H1 (cell line): ENCODE measurements at regions not wholly inside any gene's neighbourhood (a gene's known extent, or its start where the extent isn't known, plus 50 kb on each side); places are given as distances from the start of the nearest gene placed in this dataset.

Experiments used
- CTCF ChIA-PET: fragments of 300-600 bp; sonication (Branson Sonifier 250); formaldehyde crosslinking; loops from one replicate; lab custom pipeline; 2021; ENCODE audit not compliant: partially characterized antibody; lab: Charles Lee
- POLR2A ChIA-PET: fragments of 300-600 bp; sonication (Branson Sonifier 250); formaldehyde crosslinking; loops from one replicate; lab custom pipeline; 2021; ENCODE audit warnings: inconsistent platforms; ENCODE audit not compliant: partially characterized antibody; lab: Charles Lee
- DNase-seq, 2 experiments: peaks; one replicate each; pipeline versions ENCODE4 v3.0.0 to v3.0.0-alpha.2; 2010 to 2022; ENCODE audit warnings: low spot score in 2 of 2, low read depth in 1 of 2, mixed read lengths in 1 of 2
- FAIRE-seq: peaks from 2 replicates; lab custom pipeline; 2011; peaks lifted over from hg19 to GRCh38; lab: Jason Lieb, UNC
- H2AFZ ChIP-seq: 2 replicates; pipeline ENCODE4 v1.8.1; 2012; ENCODE audit warnings: low read length, inconsistent platforms
- H2AK5ac ChIP-seq: 2 replicates; pipeline ENCODE4 v1.6.1; 2013; ENCODE audit warnings: low read depth, low read length
- H2BK120ac ChIP-seq: replicated peaks from 2 replicates; pipeline ENCODE3; 2013; ENCODE audit warnings: low read depth, low read length, inconsistent platforms
- H2BK12ac ChIP-seq: 2 replicates; pipeline ENCODE4 v1.6.1; 2013; ENCODE audit warnings: low read depth, low read length
- H2BK15ac ChIP-seq: 2 replicates; pipeline ENCODE4 v1.6.1; 2013; ENCODE audit warnings: low read length
- H2BK20ac ChIP-seq: 2 replicates; pipeline ENCODE4 v1.6.1; 2013; ENCODE audit warnings: low read length
- H2BK5ac ChIP-seq: 2 replicates; pipeline ENCODE4 v1.6.1; 2013; ENCODE audit warnings: low read depth, low read length
- H3K14ac ChIP-seq: 2 replicates; pipeline ENCODE4 v1.6.1; 2013; ENCODE audit warnings: inconsistent platforms; ENCODE audit not compliant: insufficient read length
- H3K18ac ChIP-seq: 2 replicates; pipeline ENCODE4 v1.6.1; 2013; ENCODE audit warnings: low read length; ENCODE audit errors: extremely low read depth
- H3K23ac ChIP-seq: 2 replicates; pipeline ENCODE4 v1.6.1; 2013; ENCODE audit warnings: inconsistent platforms; ENCODE audit not compliant: insufficient read length
- H3K23me2 ChIP-seq: 2 replicates; pipeline ENCODE4 v1.6.1; 2013; ENCODE audit warnings: low read depth, low read length
- H3K27ac ChIP-seq: 2 replicates; pipeline ENCODE4 v1.6.1; 2011; ENCODE audit warnings: low read depth, low read length, inconsistent platforms
- H3K27me3 ChIP-seq, 4 experiments: replicated peaks in 1 of 4; 1 replicate in 1 of 4; 2 replicates in 3 of 4; pipeline versions ENCODE4 v1.6.1 to v1.8.1; 2011 to 2013; ENCODE audit warnings: low read length in 3 of 4, mild to moderate bottlenecking in 3 of 4, inconsistent platforms in 2 of 4, mixed read lengths in 2 of 4, moderate library complexity in 1 of 4; ENCODE audit not compliant: control insufficient read depth in 3 of 4, insufficient read depth in 3 of 4; ENCODE audit errors: extremely low read depth in 1 of 4
- H3K36me3 ChIP-seq, 4 experiments: 2 replicates each; pipeline versions ENCODE4 v1.6.1 to v1.8.1; 2011 to 2013; ENCODE audit warnings: mild to moderate bottlenecking in 4 of 4, low read length in 3 of 4, moderate library complexity in 2 of 4, control low read depth in 1 of 4, inconsistent platforms in 1 of 4; ENCODE audit not compliant: insufficient read depth in 4 of 4, control insufficient read depth in 2 of 4
- H3K4ac ChIP-seq: replicated peaks from 2 replicates; pipeline ENCODE3; 2013; ENCODE audit warnings: low read length, low read depth, mixed read lengths, inconsistent platforms; ENCODE audit not compliant: insufficient read length
- H3K4me1 ChIP-seq, 4 experiments: replicated peaks in 1 of 4; 1 replicate in 1 of 4; 2 replicates in 3 of 4; pipeline versions ENCODE4 v1.6.1 to v1.8.1; 2011 to 2013; ENCODE audit warnings: low read length in 3 of 4, inconsistent platforms in 2 of 4, mixed read lengths in 1 of 4; ENCODE audit not compliant: insufficient read depth in 4 of 4, control insufficient read depth in 3 of 4
- H3K4me2 ChIP-seq, 2 experiments: 2 replicates each; pipeline versions ENCODE4 v1.6.1 to v1.8.1; 2011 to 2013; ENCODE audit warnings: low read depth in 2 of 2, low read length in 2 of 2, control low read depth in 1 of 2, inconsistent platforms in 1 of 2, mild to moderate bottlenecking in 1 of 2; ENCODE audit not compliant: insufficient read depth in 1 of 2
- H3K4me3 ChIP-seq, 4 experiments: fragments of 200-600, 300-600 bp in 1 of 4; sonication (generic), shearing (Covaris generic), sonication (Bioruptor Twin) in 1 of 4; 2 replicates each; pipeline versions ENCODE4 v1.5.1 to v1.8.1; 2011 to 2016; ENCODE audit warnings: low read length in 4 of 4, low read depth in 3 of 4, control low read depth in 2 of 4, inconsistent platforms in 2 of 4, mild to moderate bottlenecking in 2 of 4, mixed read lengths in 1 of 4, moderate library complexity in 1 of 4; ENCODE audit not compliant: insufficient read depth in 2 of 4; ENCODE audit errors: extremely low read depth in 1 of 4
- H3K56ac ChIP-seq: replicated peaks from 2 replicates; pipeline ENCODE3; 2013; ENCODE audit warnings: low read depth, mild to moderate bottlenecking, mixed read lengths, low read length, inconsistent platforms; ENCODE audit not compliant: insufficient read length
- H3K79me1 ChIP-seq: 2 replicates; pipeline ENCODE4 v1.6.1; 2013; ENCODE audit warnings: low read depth, low read length, control low read depth
- H3K79me2 ChIP-seq, 2 experiments: 2 replicates each; pipeline versions ENCODE4 v1.6.1 to v1.8.1; 2012 to 2013; ENCODE audit warnings: low read length in 2 of 2, mild to moderate bottlenecking in 2 of 2, inconsistent platforms in 1 of 2; ENCODE audit not compliant: insufficient read depth in 2 of 2, control insufficient read depth in 1 of 2
- H3K9ac ChIP-seq, 4 experiments: replicated peaks in 1 of 4; 1 replicate in 1 of 4; 2 replicates in 3 of 4; pipeline versions ENCODE4 v1.6.1 to v1.8.1; 2011 to 2013; ENCODE audit warnings: low read depth in 3 of 4, low read length in 3 of 4, control low read depth in 2 of 4, mild to moderate bottlenecking in 2 of 4, moderate library complexity in 2 of 4, inconsistent platforms in 1 of 4; ENCODE audit errors: extremely low read depth in 1 of 4
- H3K9me3 ChIP-seq, 2 experiments: 2 replicates each; pipeline versions ENCODE4 v1.6.1 to v1.8.1; 2012 to 2013; ENCODE audit warnings: mild to moderate bottlenecking in 2 of 2, moderate library complexity in 2 of 2, control low read depth in 1 of 2, inconsistent platforms in 1 of 2, low read depth in 1 of 2, low read length in 1 of 2, mixed read lengths in 1 of 2; ENCODE audit not compliant: insufficient read depth in 2 of 2
- H4K20me1 ChIP-seq, 2 experiments: replicated peaks in 1 of 2; 2 replicates each; pipeline versions ENCODE3 to v1.8.1; 2011 to 2013; ENCODE audit warnings: inconsistent platforms in 2 of 2, low read length in 2 of 2, mild to moderate bottlenecking in 1 of 2; ENCODE audit not compliant: insufficient read depth in 2 of 2, control insufficient read depth in 1 of 2
- H4K5ac ChIP-seq: 2 replicates; pipeline ENCODE4 v1.6.1; 2013; ENCODE audit warnings: low read length, low read depth, mixed read lengths, inconsistent platforms; ENCODE audit not compliant: insufficient read length
- H4K8ac ChIP-seq: 2 replicates; pipeline ENCODE4 v1.8.0; 2013; ENCODE audit warnings: mild to moderate bottlenecking, moderate library complexity, low read length, inconsistent platforms; ENCODE audit not compliant: insufficient read depth; ENCODE audit errors: extremely low read depth
- H4K91ac ChIP-seq: replicated peaks from 2 replicates; pipeline ENCODE3; 2013; ENCODE audit warnings: low read length, mixed read lengths, inconsistent platforms; ENCODE audit not compliant: insufficient read length
- BCL11A ChIP-seq, 2 experiments: IDR thresholded peaks; one replicate each; pipeline ENCODE4 v1.6.1; 2011; ENCODE audit warnings: low read depth in 2 of 2, low read length in 2 of 2, mild to moderate bottlenecking in 2 of 2
- RAD21 ChIP-seq, 2 experiments: IDR thresholded peaks in 1 of 2; conservative IDR thresholded peaks in 1 of 2; 2 replicates each; pipeline ENCODE4 v1.6.1; 2011; ENCODE audit warnings: low read depth in 2 of 2, low read length in 2 of 2, improper control_type of control experiment in 1 of 2, inconsistent platforms in 1 of 2, mild to moderate bottlenecking in 1 of 2, moderate library complexity in 1 of 2
- SUZ12 ChIP-seq: fragments of 200-600 bp; sonication (generic); IDR thresholded peaks from 2 replicates; pipeline ENCODE4 v1.6.1; 2012; ENCODE audit warnings: mild to moderate bottlenecking, inconsistent platforms, low read length, moderate library complexity, mixed read lengths
- WGBS, 2 experiments: shearing (Covaris generic) in 1 of 2; methylation state at CpG; one replicate each; pipeline versions ENCODE4 v1.1.6 to v1.1.7; 2013 to 2015; ENCODE audit warnings: low lambda C conversion rate in 2 of 2, mixed read lengths in 2 of 2, inconsistent platforms in 1 of 2, low coverage in 1 of 2, missing lambda C conversion rate in 1 of 2; ENCODE audit not compliant: insufficient replicate concordance in 2 of 2, insufficient coverage in 1 of 2, insufficient read length in 1 of 2; ENCODE audit errors: extremely low coverage in 1 of 2, missing lambda C conversion rate in 1 of 2; 5-methylcytosine and 5-hydroxymethylcytosine counted together
- TF ChIP-seq, protein P1 (sequence below), 3 experiments: IDR thresholded peaks; 1 replicate in 2 of 3; 2 replicates in 1 of 3; pipeline versions ENCODE4 v1.5.1 to v1.6.1; 2011; ENCODE audit warnings: low read length in 3 of 3, mild to moderate bottlenecking in 3 of 3, inconsistent platforms in 2 of 3, low read depth in 1 of 3, moderate library complexity in 1 of 3; ENCODE audit not compliant: insufficient read depth in 1 of 3; ENCODE audit errors: control extremely low read depth in 1 of 3

DNA sequence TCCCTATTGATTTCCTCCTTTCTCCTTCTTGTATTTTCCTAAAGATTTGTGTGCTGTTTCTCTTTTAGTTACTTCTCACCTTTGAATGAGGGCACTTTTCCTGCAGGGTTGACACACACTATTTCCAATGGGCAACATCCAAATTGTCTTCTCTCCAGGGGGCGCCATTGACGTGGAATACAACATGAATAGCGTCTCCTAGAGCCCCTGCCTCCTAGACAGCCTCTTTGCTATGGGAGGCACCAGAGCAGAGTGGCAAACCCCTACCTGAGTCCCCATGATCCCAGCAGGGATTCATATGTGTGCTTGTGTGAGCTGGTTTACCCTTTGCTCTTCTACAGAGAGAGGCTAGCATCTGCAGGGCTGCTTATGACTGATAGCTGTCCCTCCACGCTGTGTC, 61.3 kb upstream of the ITSN2 start:
- no peak overlapping the region for H2BK5ac ChIP-seq
- no peak overlapping the region for H4K8ac ChIP-seq
- no peaks in the 10 kb centered on the region for H3K27me3 ChIP-seq
- no peak overlapping the region for H2BK12ac ChIP-seq
- no peaks in the 10 kb centered on the region for H3K79me2 ChIP-seq
- H3K4me1 ChIP-seq: peaks cover 0 to 4% (median 1%) of the 10 kb centered on the region in 4 experiments; a peak in 2 of 7 replicates
- ChIA-PET POLR2A (no interaction called here), CTCF (interaction anchor here (0.6 to 3.8 kb wide), 23 partner anchors 10 to 620 kb away, joined by 3 to 31 read pairs (median 5); partner anchors contain the start of gene NCOA1)
- no peak overlapping the region for H3K9ac ChIP-seq
- H3K23me2 ChIP-seq: no peaks in the 10 kb centered on the region
- H3K14ac ChIP-seq: no peak overlapping the region
- no peak overlapping the region for H2AK5ac ChIP-seq
- peak in 1 of 2 experiments; percentile 83 for DNase-seq
- H2AFZ ChIP-seq: no peak overlapping the region
- H3K9me3 ChIP-seq: no peaks in the 10 kb centered on the region
- H3K23ac ChIP-seq: no peak overlapping the region
- peak; percentile 60 for FAIRE-seq
- 0 out of 2 replicates have a peak overlapping the region, but pooled peaks have one; percentile 20 for H3K18ac ChIP-seq
- no peak overlapping the region for H3K4ac ChIP-seq
- H3K4me2 ChIP-seq: no peak overlapping the region
- no peaks in the 10 kb centered on the region for H3K79me1 ChIP-seq
- no peak overlapping the region for H2BK20ac ChIP-seq
- H3K56ac ChIP-seq: no peak overlapping the region
- TF ChIP-seq RAD21 (IDR thresholded peaks at IDR 0.05 in 1 of 2, conservative IDR thresholded peaks at IDR 0.05 in 1 of 2; ENCODE audit: low read depth in 2 of 2, low read length in 2 of 2): peak; percentile 83 to 86
- TF ChIP-seq SUZ12: no peak
- no peak for TF ChIP-seq BCL11A (IDR thresholded peaks at IDR 0.05; ENCODE audit: low read depth in 2 of 2, low read length in 2 of 2)
- TF ChIP-seq, protein P1, sequence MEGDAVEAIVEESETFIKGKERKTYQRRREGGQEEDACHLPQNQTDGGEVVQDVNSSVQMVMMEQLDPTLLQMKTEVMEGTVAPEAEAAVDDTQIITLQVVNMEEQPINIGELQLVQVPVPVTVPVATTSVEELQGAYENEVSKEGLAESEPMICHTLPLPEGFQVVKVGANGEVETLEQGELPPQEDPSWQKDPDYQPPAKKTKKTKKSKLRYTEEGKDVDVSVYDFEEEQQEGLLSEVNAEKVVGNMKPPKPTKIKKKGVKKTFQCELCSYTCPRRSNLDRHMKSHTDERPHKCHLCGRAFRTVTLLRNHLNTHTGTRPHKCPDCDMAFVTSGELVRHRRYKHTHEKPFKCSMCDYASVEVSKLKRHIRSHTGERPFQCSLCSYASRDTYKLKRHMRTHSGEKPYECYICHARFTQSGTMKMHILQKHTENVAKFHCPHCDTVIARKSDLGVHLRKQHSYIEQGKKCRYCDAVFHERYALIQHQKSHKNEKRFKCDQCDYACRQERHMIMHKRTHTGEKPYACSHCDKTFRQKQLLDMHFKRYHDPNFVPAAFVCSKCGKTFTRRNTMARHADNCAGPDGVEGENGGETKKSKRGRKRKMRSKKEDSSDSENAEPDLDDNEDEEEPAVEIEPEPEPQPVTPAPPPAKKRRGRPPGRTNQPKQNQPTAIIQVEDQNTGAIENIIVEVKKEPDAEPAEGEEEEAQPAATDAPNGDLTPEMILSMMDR (IDR thresholded peaks at IDR 0.05; ENCODE audit: control extremely low read depth in 1 of 3, insufficient read depth in 1 of 3, low read depth in 1 of 3, low read length in 3 of 3): peak; percentile 26 to 75 (median 62)
- WGBS, 2 experiments: 30% methylated on average over 4 of the region's 4 CpGs; no CpG with 5 or more reads in 1 of the 2 experiments
- no peak overlapping the region for H2BK120ac ChIP-seq
- H4K91ac ChIP-seq: no peak overlapping the region
- H2BK15ac ChIP-seq: no peak overlapping the region
- no peak overlapping the region for H3K4me3 ChIP-seq
- no peaks in the 10 kb centered on the region for H4K20me1 ChIP-seq
- H3K36me3 ChIP-seq: no peaks in the 10 kb centered on the region
- H3K27ac ChIP-seq: no peak overlapping the region
- no peak overlapping the region for H4K5ac ChIP-seq
